Panc1 (cell line): ENCODE measurements at regions not wholly inside any gene's neighbourhood (a gene's known extent, or its start where the extent isn't known, plus 50 kb on each side); places are given as distances from the start of the nearest gene placed in this dataset.

ENCODE experiments used
- ATAC-seq: fragments of 200-7000 bp; cut with Tn5 transposase; 2 replicates; pipeline ENCODE4 v1.9.1; 2020; ENCODE audit warnings: mild to moderate bottlenecking, moderate library complexity
- BruUV-seq: library from RNA; stranded (reverse); fragments of 400-500 nt; replicated peaks from 2 replicates; lab custom pipeline; 2021; lab: Mats Ljungman, UMichigan
- CTCF ChIA-PET: fragments of 300-600 bp; sonication (Branson Sonifier 250); formaldehyde crosslinking; loops from one replicate; lab custom pipeline; 2022; ENCODE audit warnings: antibody characterized with exemption; lab: Charles Lee
- POLR2A ChIA-PET: fragments of 300-600 bp; sonication (Branson Sonifier 250); formaldehyde crosslinking; loops from one replicate; lab custom pipeline; 2022; ENCODE audit warnings: antibody characterized with exemption; lab: Charles Lee
- DNase-seq: peaks from one replicate; pipeline ENCODE4 v3.0.0-alpha.2; 2010; ENCODE audit warnings: low read depth, low spot score
- H3K27ac ChIP-seq: 2 replicates; pipeline ENCODE4 v1.5.1; 2011; ENCODE audit warnings: mild to moderate bottlenecking, low read length, inconsistent platforms
- H3K27me3 ChIP-seq: fragments of 200-500 bp; sonication (Bioruptor generic); 2 replicates; pipeline ENCODE4 v1.6.0; 2014; ENCODE audit warnings: low read length, inconsistent platforms; ENCODE audit not compliant: control insufficient read depth, insufficient read depth
- H3K36me3 ChIP-seq: fragments of 200-500 bp; sonication (Bioruptor generic); 2 replicates; pipeline ENCODE4 v1.5.1; 2014; ENCODE audit warnings: inconsistent platforms, mild to moderate bottlenecking, low read length, moderate library complexity; ENCODE audit not compliant: control insufficient read depth, insufficient read depth
- H3K4me1 ChIP-seq: 2 replicates; pipeline ENCODE4 v1.5.1; 2011; ENCODE audit warnings: inconsistent platforms, mild to moderate bottlenecking, low read length, moderate library complexity; ENCODE audit not compliant: control insufficient read depth, insufficient read depth
- H3K4me3 ChIP-seq, 2 experiments: 2 replicates each; pipeline ENCODE4 v1.5.1; 2011 to 2012; ENCODE audit warnings: low read depth in 2 of 2, low read length in 2 of 2, mild to moderate bottlenecking in 2 of 2, inconsistent platforms in 1 of 2, moderate library complexity in 1 of 2
- H3K9me3 ChIP-seq: fragments of 200-500 bp; sonication (Bioruptor generic); 2 replicates; pipeline ENCODE4 v1.5.1; 2014; ENCODE audit warnings: low read depth, mild to moderate bottlenecking, inconsistent platforms, low read length, moderate library complexity; ENCODE audit not compliant: control insufficient read depth, insufficient read depth
- CTCF ChIP-seq: fragments of 450-650 bp; IDR thresholded peaks from 2 replicates; pipeline ENCODE4 v1.5.1; 2017; ENCODE audit warnings: mild to moderate bottlenecking
- POLR2AphosphoS5 ChIP-seq: IDR thresholded peaks from 2 replicates; pipeline ENCODE4 v1.6.1; 2012; ENCODE audit warnings: mild to moderate bottlenecking, low read depth, low read length, moderate library complexity
- REST ChIP-seq, 2 experiments: IDR thresholded peaks; 2 replicates each; pipeline ENCODE4 v1.6.1; 2011 to 2012; ENCODE audit warnings: low read depth in 2 of 2, control low read depth in 1 of 2, low read length in 1 of 2, mild to moderate bottlenecking in 1 of 2, moderate library complexity in 1 of 2; ENCODE audit not compliant: insufficient read depth in 1 of 2
- SIN3A ChIP-seq: IDR thresholded peaks from 2 replicates; pipeline ENCODE4 v1.6.1; 2012; ENCODE audit warnings: low read depth, mild to moderate bottlenecking, low read length, moderate library complexity, borderline replicate concordance; ENCODE audit not compliant: insufficient read depth
- TCF7L2 ChIP-seq: IDR thresholded peaks from 2 replicates; pipeline ENCODE4 v1.6.1; 2011; ENCODE audit warnings: mild to moderate bottlenecking, low read depth, low read length, inconsistent platforms
- in situ Hi-C: cut with HindIII; loops from 2 replicates; pipeline ENCODE4 v1.10.0; 2016; ENCODE audit warnings: low sequenced_read_pairs, low pct_unique_long_range_greater_than_20kb
- intact Hi-C: fragments of 100-400 bp; cut with micrococcal nuclease; formaldehyde crosslinking; loops from one replicate; pipeline ENCODE4 v1.10.0; 2022; ENCODE audit not compliant: unreplicated experiment

GRCh38 chr1:69055194-69055593 is 512.5 kb upstream of the LRRC7 start:
- CTCF ChIA-PET = no interaction called here
- no TSS peak for BruUV-seq

GRCh38 chr1:69058454-69058853 is 509.3 kb upstream of the LRRC7 start:
- ChIA-PET POLR2A (no interaction called here), CTCF (no interaction called here)
- no TSS peak for BruUV-seq
- no peak overlapping the region for H3K27ac ChIP-seq
- in situ Hi-C loops = no loop called here
- H3K9me3 ChIP-seq = no peaks in the 10 kb centered on the region
- ATAC-seq (no peak), DNase-seq (no peak)
- H3K4me1 ChIP-seq = no peaks in the 10 kb centered on the region
- H3K36me3 ChIP-seq = no peaks in the 10 kb centered on the region
- H3K27me3 ChIP-seq = no peaks in the 10 kb centered on the region
- intact Hi-C loops = no loop called here
- TF ChIP-seq POLR2AphosphoS5 = no peak
- no peak for TF ChIP-seq CTCF
- TF ChIP-seq TCF7L2 = no peak
- TF ChIP-seq REST (IDR thresholded peaks at IDR 0.05; ENCODE audit: insufficient read depth in 1 of 2, low read depth in 2 of 2, low read length in 1 of 2) = no peak
- no peak for TF ChIP-seq SIN3A
- H3K4me3 ChIP-seq = no peak overlapping the region

More at GRCh38 chr1:69055194-69055593, 512.5 kb upstream of the LRRC7 start:
- Histone ChIP-seq H3K27ac (no peak overlapping the region), H3K4me1 (no peaks in the 10 kb centered on the region), H3K9me3 (no peaks in the 10 kb centered on the region), H3K36me3 (no peaks in the 10 kb centered on the region), H3K27me3 (no peaks in the 10 kb centered on the region), H3K4me3 (no peak overlapping the region)
- POLR2A ChIA-PET = no interaction called here
- DNase-seq = no peak
- intact Hi-C loops = no loop called here
- ATAC-seq = no peak
- in situ Hi-C loops = no loop called here
- no peak for TF ChIP-seq TCF7L2
- TF ChIP-seq CTCF = no peak
- TF ChIP-seq POLR2AphosphoS5 = no peak
- no peak for TF ChIP-seq SIN3A
- TF ChIP-seq REST (IDR thresholded peaks at IDR 0.05; ENCODE audit: insufficient read depth in 1 of 2, low read depth in 2 of 2, low read length in 1 of 2) = no peak
